RKO (cell line): ENCODE measurements at regions not wholly inside any gene's neighbourhood (a gene's known extent, or its start where the extent isn't known, plus 50 kb on each side); places are given as distances from the start of the nearest gene placed in this dataset.

Experiments
- DNase-seq: peaks from one replicate; pipeline ENCODE4 v3.0.0-alpha.2; 2016; ENCODE audit warnings: low spot score

DNA sequence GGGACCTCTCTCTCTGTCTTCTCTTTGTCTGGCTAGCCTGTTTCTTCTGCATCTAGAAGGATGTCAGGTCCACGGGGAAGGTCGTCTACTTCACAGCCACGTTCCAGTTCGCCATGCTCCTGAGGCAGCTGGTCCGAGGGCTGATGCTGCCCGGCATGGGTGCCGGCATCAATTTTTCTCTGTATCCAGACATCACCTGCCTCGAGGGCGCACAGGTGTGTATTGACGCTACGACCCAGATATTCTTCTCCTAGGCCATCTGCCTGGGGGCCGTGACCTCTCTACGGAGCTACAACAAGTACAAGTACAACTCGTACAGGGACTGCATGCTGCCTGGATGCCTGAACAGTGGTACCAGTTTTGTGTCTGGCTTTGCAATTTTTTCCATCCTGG, 841.6 kb upstream of the TMPRSS15 start:
- no peak for DNase-seq

DNA sequence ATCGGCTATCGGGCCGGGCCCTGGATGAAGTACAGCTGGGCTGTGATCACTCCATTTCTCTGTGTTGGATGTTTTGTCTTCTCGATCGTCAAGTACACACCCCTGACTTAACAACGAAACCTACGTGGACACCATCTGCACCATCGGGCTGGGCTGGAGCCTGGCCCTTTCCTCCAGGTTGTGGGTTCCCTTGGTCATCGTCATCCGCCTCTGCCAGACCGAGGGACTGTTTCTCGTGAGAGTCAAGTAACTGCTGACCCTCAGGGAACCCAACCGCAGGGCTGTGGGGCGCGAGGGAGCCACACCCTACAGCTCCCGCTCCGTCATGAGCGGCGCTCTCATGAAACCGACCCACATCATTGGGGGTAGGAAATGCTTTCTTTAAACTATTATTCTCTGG, 842.4 kb upstream of the TMPRSS15 start:
- no peak for DNase-seq

DNA sequence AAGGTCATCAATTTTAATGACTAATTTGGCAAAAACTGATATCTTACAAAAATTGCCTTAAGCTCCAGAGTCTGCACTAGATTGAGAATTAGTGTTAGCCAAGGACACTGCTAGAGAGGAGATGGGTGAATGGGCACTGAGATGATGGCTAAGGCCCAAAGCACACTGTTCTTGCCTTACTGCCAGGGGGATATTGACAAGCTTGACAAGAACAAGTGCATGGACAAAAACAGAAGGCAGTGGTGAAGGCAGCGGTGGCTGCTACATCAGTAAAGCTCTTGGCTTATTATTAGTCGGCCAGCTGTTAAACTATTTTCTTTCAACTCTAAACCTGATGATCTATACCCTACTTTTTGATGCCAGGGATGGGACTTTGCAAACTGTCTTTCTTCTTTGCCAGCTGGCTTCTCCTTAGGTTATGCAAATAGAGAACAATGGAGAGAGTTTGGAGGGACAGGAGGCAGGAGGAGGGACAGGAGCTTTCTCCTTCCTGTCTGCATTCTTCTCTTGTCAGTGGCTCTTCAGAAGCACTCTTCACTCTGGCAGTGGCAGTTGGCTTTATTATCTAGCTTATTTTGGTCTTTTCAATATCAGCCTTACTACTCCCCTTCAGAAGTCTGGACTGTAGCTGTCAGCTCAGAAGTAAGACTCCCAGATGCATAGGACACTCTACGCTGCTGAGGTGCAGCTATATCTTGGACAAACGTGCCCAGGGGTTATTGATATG, 853.5 kb upstream of the TMPRSS15 start:
- DNase-seq: no peak

DNA sequence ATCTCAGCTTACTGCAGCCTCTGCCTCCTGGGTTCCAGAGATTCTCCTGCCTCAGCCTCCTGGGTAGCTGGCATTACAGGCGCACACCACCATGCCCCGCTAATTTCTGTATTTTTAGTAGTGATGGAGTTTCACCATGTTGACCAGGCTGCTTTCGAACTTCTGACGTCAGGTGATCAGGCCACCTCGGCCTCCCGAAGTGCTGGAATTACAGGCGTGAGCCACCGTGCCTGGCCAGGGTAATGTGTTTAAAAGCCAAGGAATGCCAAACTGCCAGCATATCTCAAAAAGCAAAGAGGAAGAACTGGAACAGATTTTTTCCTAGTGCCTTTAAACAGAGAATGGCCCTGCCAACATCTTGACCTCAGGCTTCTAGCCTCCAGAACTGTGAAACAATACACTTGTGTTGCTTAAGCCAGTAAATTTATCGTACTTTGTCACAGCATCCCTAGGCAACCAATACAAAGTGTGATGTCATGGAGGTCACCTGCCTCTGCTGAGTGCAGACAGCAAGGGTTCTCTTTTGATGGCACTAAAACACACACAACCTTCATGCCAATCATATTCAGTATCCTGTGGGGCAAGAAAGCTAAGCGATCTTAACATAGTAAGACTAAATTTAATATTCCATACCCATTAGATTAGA, 858.3 kb upstream of the TMPRSS15 start:
- DNase-seq: no peak

DNA sequence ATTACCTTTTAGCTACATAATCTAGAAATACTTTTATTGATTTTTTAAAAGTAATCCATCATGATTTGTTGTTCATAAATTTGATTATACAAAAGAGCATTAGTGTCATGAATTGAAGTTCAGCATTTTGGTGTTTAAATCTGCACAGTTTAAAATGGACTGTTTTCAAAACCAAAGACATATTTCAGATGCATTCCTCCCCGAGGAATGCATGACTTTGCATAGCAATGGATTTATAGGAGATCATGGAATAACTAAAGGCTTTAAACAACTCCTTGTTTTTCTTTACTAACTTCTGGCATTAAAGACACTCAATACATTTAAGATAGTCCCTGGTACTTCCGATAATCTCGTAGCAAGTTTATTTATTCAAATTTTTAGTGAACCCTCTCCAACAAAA, 863.1 kb upstream of the TMPRSS15 start:
- DNase-seq: no peak

DNA sequence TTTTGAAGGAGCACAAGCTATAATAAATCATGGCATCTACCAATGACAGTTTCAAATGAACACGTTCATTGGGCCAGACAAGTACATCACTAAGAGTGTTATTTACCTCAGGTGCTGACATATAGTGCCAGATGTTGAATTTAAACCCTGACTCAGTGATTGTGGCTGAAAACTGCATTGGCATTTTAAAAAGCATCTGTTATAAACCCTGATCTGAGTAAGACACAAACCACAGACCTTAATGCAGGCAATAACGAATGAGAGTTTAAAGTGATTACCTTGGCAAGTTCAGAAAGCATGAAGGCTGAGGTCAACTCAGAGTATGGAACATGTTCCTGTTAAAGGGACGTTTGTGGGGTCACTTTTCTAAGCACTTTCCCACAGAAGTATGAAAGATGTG, 865.1 kb upstream of the TMPRSS15 start:
- DNase-seq: no peak

DNA sequence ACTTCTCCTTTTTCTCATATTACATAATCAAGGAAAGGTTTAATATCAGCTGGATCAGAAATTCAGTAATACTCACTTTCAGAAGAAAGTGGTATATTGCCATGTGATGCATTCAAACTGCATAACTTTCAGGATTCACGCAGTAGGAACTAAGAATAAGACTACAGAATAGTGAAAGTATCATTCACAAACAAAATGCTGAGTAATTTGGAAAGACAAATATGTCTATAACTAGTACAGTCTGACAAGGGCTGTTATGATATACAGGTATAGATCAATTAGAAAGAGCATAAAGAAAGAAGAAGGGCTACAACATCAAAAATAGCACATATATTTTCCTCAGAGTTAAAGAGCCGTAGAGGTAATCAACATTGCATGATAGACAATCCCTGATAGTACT, 871.5 kb upstream of the TMPRSS15 start:
- no peak for DNase-seq

DNA sequence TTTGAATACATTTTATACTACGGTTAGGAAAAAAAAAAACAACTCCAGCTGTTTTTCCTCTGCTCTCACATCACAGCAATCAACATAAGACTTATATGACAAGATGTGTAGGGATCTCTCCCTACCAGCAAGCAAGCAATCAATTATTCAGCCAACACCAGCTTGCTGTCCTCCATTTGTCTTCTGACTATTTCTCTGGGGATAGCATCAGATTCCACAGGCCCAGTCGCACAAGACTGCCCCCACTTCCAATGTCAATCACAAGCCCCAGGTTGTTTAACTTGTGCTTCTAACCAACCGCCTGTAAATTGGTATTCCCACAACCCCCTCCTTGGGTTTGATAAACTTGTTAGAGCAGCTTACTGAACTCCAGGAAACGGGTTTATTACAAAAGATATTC, 873.1 kb upstream of the TMPRSS15 start:
- DNase-seq: no peak

DNA sequence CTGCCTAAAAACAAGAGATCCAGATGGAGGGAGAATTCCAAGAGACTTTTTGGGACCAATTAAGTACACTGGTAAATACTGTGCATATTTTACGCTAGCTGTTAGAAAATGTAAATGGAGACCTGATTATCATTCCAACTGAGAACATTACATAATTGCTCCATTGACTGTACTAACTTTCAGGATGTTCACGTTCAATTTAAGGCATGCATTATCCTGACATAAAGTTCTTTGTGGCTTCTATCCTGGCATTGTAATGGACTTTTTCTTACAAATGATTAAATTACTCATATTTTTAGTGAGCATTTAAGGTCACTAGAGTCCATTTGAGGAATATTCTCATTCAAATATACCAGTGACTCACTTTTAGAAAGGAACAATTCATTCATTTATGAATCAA, 883.3 kb upstream of the TMPRSS15 start:
- DNase-seq: no peak

DNA sequence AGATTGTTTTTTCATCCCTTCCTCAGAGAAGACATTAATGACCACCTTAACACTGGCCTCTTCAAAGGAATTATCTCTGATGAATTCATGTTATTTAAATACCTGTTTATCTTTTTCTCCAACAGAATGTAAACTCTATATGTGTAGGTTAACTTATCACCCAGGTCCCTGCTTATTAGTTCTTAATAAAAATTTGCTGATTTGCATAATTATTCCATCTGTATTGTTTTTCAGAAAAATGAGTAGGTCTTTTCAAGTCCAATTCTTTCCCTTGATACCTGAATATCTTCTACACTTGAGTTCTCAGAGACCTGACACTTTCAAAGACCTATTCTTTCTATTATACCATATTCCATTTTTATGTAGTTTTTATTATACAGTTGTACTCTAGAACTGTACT, 886.7 kb upstream of the TMPRSS15 start:
- DNase-seq: no peak

DNA sequence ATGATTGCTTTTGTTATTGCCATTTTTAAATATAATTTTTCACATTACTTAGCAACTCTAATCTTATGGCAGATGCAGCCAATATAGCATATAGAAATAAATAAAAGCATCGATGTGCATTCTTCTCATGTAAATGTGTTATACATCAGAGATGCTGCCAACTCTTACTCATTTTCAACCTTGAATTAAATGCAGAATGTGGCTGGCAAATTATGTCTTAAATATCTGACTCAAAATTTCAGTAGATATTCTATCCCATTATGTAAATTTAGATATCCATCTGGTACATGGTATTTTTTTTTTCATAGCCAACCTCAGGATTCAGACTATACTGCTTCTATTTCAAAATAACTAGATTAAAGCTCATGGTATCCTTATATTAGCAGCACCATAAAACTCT, 916.7 kb upstream of the TMPRSS15 start:
- no peak for DNase-seq

DNA sequence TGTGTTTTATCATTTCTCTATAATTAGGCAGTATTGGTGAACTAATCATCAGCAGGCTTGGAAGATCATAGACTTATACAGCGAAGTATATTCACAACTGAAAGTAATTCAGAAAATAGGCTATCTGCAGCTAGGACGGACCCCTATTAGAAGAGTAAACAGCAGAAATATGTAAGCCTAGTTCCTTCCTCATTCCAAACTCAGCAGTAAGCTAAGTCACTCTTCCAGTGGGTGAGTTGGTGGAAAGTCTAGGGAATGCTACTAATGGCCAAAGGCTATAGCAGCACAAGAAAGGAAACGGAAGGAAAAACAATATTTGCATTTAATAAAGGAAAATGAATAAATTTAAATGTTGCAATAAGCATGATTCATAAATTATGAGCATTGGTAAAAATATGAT, 918.1 kb upstream of the TMPRSS15 start:
- DNase-seq: no peak

DNA sequence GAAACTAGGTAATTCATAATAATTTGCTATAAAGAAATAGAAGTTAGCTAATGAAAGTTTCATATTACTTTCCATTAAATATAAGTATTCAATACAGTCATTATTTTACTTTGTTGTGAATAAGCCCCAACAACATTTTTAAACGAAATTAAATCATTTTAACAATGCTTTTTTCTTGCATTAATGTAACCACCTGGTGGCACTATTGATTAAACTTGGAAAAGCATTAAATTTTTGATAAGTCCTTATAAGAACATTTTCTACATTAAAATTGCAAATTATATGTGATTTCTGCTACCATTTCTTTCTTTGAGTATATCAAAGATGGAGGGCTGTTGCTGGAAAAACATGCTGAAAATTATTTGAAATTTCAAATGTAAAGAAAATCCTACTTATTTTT, 918.8 kb upstream of the TMPRSS15 start:
- DNase-seq: peak; percentile 19

DNA sequence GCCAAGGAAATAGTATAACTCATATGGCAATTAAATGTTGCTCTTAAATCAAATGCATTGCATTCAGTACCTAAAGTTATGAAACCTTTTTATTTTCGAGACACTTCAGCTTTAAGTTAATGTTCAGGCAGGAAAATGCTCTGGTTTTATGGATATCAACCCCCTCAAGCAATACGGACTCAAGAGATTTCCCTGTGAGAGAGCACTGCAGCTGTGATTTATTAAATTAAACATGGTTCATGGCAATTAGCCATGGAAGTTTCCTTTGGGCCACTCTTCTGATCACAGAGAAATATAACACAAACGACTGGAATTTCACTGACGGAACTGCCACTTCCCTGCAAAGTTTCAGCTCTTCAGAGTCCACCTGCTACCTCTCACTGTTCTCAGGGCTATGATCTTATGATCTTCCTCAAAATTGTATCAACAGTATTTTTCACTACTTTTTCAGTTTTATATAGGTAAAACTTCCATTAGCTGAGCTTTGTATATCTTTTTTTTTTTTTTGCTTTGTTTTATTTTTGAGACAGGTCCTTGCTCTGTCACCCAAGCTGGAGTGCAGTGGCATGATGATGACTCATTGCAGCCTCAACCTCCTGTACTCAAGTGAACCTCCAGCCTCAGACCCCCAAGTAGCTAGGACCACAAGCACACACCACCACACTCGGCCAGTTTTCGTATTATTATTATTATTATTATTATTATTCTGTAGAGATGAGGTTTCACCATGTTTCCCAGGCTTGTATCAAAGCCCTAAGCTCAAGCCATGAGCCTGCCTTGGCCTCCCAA, 923.1 kb upstream of the TMPRSS15 start:
- no peak for DNase-seq

DNA sequence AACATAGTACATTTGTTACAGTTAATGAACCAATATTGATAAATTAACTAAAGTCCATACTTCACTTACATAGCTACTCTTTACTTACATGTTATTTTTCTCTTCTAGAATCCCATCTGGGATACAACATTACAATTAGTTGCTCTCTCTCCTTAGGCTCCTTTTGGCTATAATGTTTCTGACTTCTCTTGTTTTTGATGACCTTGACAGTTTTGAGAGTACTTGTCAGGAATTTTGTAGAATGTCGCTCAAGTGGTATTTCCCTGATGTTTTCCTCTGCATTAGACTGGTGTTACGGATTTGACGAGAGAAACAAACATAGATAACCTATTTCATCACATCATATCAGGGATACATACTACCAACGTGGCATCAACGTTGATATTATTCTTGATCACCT, 925.4 kb upstream of the TMPRSS15 start:
- no peak for DNase-seq

DNA sequence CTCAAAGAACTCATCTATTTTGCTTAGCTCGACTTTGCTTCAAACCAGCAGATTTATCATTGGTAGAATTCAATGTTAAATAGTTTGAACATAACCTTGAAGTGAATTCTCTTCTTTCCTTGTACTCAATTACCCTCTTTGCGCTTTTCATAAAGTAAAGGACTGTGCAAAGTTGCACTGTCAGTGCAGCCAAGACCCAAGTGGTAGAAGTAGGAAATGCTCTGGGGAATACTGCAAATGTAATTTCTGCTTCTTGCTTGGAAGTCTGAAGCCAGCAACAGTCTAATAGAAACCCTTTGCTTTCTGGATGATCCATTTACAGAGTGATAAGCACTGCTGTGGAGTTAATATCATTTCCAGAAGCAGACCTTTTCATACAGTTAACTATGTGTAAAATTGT, 936.7 kb upstream of the TMPRSS15 start:
- DNase-seq: no peak

DNA sequence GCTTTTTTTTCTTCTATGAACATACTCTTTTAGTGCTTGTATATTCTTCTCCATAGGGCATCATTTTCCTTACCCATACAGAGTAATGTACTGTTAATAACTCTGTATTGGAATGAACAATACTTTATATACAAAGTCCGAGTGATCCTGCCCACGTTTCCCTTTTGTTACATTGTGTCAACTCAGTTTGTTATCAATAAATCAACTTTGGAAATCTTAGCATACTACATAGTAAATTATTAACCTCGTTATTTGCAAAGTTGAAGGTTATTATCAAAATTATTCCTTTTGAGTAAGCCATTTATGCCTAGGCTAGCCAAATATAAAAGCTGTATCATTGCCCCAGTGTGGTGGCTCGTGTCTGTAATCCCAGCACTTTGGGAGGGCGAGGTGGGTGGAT, 937.4 kb upstream of the TMPRSS15 start:
- no peak for DNase-seq

DNA sequence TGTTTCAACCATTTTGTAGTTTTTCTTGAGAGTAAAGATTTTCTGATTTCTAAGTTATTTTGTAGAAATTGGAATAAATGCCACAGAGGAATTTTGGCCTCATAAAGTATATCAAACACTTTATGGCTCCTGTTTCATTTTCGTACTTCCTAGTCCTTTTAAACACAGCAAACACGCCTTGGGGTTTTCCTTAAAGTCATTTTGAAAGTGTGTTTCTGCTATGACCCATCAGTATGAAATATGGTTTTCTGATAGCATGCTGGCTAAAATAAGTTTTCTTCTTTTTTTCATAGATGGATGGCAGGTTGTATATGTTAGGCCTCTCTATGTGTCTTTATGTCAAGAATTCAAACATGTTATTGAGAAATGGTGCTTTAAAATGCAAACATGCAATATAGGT, 940.1 kb upstream of the TMPRSS15 start:
- DNase-seq: no peak

DNA sequence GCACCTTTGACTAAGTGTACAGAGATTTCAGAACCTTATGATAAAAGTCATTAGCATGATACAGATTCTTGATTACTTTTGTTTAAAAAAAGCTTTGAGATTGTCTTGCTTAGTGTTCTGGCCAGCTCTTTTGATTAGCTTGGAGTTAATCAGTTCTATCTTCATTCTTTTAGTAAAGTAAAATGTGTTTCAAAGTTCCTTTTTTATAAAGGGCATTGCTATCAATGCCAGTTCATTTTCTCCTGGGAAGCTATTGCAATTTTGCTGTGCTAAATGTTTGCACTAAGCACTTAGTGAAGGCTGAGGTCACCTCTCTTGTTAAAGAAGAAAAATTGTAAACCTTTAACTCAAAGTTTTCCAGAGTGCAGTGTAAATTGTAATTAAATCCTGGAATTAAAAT, 946.7 kb upstream of the TMPRSS15 start:
- no peak for DNase-seq

DNA sequence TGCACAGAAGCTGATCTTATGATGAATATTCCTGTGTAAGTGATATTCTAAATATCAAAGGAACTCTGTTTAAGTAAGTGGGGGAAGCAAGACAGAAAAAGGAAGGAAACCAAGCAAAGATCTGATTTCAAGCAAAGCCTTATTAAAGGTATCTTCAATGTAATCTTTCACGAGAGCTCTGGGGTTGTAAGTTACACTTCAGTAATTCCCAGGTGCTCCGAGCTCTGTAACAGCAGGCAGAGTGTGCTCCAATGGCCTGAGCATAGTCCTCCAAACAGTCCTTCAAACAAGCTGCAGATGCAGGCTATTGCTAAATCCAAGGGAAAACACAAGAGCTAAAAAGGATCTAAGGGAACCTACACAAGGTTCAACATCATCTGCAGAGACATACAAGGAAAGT, 949.7 kb upstream of the TMPRSS15 start:
- DNase-seq: no peak

DNA sequence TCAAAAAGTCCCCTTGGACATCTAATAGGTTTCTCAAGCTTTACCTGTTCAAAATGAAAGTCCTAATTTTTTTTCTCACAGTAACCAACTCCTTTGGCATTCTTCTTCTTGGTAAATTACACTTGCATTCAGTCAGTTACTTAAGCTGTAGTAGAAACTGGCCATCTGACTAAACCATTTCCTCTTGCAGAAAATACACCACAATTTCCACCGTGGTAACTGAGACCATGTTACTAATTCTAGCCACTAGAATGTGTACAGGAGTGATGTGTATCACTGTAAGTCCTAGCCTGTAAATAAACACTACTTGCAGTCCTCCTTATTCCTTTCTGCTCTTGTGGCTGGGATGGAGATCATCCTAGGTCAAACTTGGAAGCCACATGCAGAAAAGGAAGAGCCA, 965.4 kb upstream of the TMPRSS15 start:
- no peak for DNase-seq

DNA sequence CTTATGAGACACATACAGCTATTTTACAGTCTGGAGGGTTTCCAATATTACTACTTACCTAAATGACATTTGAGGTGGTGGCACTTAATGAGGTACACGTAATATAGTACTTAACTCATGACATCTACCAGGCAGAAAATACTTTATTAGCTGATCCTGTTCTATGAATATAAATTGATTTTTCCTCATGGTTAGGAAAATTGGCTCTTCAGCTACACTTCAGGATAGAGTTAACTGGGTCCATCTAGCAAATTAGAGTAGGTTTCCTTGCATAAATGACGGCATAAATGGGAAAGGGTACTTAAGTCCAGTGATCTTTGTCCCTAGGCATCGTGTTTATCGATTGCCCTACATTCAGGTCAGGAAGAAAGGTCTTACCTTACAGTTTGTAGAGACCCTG, 988.8 kb upstream of the TMPRSS15 start:
- no peak for DNase-seq

DNA sequence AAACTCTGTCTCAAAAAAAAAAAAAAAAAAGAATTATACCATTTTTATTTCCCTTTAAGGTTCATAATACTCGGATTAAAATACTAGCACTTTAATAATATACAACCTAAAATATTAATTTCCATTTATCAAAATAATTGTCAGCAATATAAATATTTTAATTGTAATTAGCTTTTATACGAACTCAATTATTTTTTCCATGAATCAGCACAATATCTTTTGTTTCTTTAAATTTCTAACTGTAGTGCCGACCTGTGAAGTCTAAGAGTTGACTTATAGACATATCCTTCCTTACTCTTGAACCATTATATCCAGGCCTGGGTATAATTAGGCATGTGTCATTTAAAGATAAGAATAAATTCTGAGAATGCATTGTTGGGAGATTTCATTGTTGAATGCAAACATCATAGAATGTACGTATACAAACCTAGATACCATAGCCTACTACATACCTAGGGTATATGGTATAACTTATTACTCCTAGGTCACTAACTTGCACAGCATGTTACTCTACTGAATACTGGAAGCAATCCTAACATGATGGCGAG, 996.7 kb upstream of the TMPRSS15 start:
- no peak for DNase-seq
